ENCODE measurements at regions not wholly inside any gene's neighbourhood (a gene's known extent, or its start where the extent isn't known, plus 50 kb on each side); places are given as distances from the start of the nearest gene placed in this dataset.

DNA sequence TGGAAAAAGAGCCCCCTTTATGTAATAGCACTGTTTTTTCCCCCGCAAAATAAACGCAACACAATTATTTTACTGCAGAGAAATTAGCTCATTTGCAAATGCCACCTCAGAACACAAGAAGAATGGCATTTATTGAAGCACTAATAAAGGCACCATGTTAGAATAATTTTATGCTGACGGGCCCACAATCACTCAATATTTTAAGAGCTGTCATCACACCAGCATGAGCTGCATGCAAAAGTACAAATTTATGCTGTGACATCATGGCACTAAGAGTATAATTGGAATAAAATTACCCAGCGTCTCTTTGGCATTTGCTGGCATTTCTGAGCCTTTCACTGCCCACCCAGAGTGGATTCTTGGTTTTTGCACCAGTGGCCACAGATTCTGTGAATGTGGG lies 364.6 kb downstream of the TLE4 start:
- TF ChIP-seq, protein P1, sequence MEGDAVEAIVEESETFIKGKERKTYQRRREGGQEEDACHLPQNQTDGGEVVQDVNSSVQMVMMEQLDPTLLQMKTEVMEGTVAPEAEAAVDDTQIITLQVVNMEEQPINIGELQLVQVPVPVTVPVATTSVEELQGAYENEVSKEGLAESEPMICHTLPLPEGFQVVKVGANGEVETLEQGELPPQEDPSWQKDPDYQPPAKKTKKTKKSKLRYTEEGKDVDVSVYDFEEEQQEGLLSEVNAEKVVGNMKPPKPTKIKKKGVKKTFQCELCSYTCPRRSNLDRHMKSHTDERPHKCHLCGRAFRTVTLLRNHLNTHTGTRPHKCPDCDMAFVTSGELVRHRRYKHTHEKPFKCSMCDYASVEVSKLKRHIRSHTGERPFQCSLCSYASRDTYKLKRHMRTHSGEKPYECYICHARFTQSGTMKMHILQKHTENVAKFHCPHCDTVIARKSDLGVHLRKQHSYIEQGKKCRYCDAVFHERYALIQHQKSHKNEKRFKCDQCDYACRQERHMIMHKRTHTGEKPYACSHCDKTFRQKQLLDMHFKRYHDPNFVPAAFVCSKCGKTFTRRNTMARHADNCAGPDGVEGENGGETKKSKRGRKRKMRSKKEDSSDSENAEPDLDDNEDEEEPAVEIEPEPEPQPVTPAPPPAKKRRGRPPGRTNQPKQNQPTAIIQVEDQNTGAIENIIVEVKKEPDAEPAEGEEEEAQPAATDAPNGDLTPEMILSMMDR (optimal IDR thresholded peaks at IDR 0.05 in 1 of 3, IDR thresholded peaks at IDR 0.05 in 1 of 3, conservative IDR thresholded peaks at IDR 0.05 in 1 of 3; ENCODE audit: extremely low read depth in 1 of 3, insufficient read depth in 2 of 3, low read length in 3 of 3), result no peak
- no peak for TF ChIP-seq EZH2 (IDR thresholded peaks at IDR 0.05; ENCODE audit: low read length)
- Histone ChIP-seq H3K27ac (ENCODE audit: control insufficient read depth, insufficient read depth, low read length) (no peak overlapping the region), H3K36me3 (ENCODE audit: control insufficient read depth in 2 of 2, extremely low read depth in 1 of 2, insufficient read depth in 2 of 2, low read length in 2 of 2) (no peaks in the 10 kb centered on the region), H2AFZ (ENCODE audit: control insufficient read depth, low read length) (no peak overlapping the region), H3K9me1 (ENCODE audit: control insufficient read depth, extremely low read depth, insufficient read depth, low read length) (no peaks in the 10 kb centered on the region), H3K79me2 (ENCODE audit: control insufficient read depth, insufficient read depth, low read length) (no peaks in the 10 kb centered on the region), H3K9me3 (ENCODE audit: control insufficient read depth, low read depth, low read length) (no peaks in the 10 kb centered on the region), H4K20me1 (ENCODE audit: control insufficient read depth, extremely low read depth, insufficient read depth, low read length) (no peaks in the 10 kb centered on the region), H3K9ac (ENCODE audit: control insufficient read depth, extremely low read depth, insufficient read depth, low read length) (no peak overlapping the region), H3K4me2 (ENCODE audit: control insufficient read depth, extremely low read depth, insufficient read depth, low read depth, low read length) (no peak overlapping the region), H3K4me1 (ENCODE audit: control insufficient read depth, extremely low read depth, insufficient read depth, low read length) (no peaks in the 10 kb centered on the region), H3K4me3 (ENCODE audit: control insufficient read depth in 2 of 3, extremely low read depth in 1 of 3, insufficient read depth in 2 of 3, low read depth in 1 of 3, low read length in 3 of 3) (no peak overlapping the region), H3K27me3 (ENCODE audit: control insufficient read depth, extremely low read depth, insufficient read depth, low read length) (no peaks in the 10 kb centered on the region)
- FAIRE-seq, result no peak
- dilution Hi-C loops (cut with MboI; ENCODE audit: extremely low pct_ligation_motif_present, low sequenced_read_pairs), result no loop called here
- DNase-seq (ENCODE audit: low read depth, low spot score), result no peak

DNA sequence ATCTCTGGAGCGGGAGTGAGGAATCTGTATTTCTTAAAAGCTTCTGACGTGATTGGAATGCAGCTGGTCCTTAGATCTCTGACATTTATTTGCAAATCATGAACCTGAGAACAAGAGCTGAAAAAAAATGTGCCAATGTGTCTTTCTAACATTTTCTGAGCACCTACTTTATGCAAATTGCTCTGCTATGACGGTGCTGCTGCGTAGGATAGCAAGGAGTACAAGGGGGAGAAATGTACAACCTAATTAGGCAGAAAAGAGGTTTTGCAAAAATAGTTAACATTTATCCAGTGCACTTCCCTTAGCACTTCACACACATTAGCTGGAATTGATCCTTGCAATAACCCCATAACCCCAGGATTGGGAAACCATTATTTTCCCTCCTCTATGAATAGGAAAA lies 357.5 kb downstream of the TLE4 start:
- Histone ChIP-seq H3K36me3 (ENCODE audit: control insufficient read depth in 2 of 2, extremely low read depth in 1 of 2, insufficient read depth in 2 of 2, low read length in 2 of 2) (no peaks in the 10 kb centered on the region), H3K79me2 (ENCODE audit: control insufficient read depth, insufficient read depth, low read length) (no peaks in the 10 kb centered on the region), H3K4me1 (ENCODE audit: control insufficient read depth, extremely low read depth, insufficient read depth, low read length) (no peaks in the 10 kb centered on the region), H3K4me3 (ENCODE audit: control insufficient read depth in 2 of 3, extremely low read depth in 1 of 3, insufficient read depth in 2 of 3, low read depth in 1 of 3, low read length in 3 of 3) (no peak overlapping the region), H3K4me2 (ENCODE audit: control insufficient read depth, extremely low read depth, insufficient read depth, low read depth, low read length) (no peak overlapping the region), H3K9ac (ENCODE audit: control insufficient read depth, extremely low read depth, insufficient read depth, low read length) (no peak overlapping the region), H2AFZ (ENCODE audit: control insufficient read depth, low read length) (no peak overlapping the region), H3K9me1 (ENCODE audit: control insufficient read depth, extremely low read depth, insufficient read depth, low read length) (no peaks in the 10 kb centered on the region), H3K9me3 (ENCODE audit: control insufficient read depth, low read depth, low read length) (no peaks in the 10 kb centered on the region), H3K27ac (ENCODE audit: control insufficient read depth, insufficient read depth, low read length) (no peak overlapping the region), H4K20me1 (ENCODE audit: control insufficient read depth, extremely low read depth, insufficient read depth, low read length) (no peaks in the 10 kb centered on the region), H3K27me3 (ENCODE audit: control insufficient read depth, extremely low read depth, insufficient read depth, low read length) (no peaks in the 10 kb centered on the region)
- TF ChIP-seq, protein P1 (optimal IDR thresholded peaks at IDR 0.05 in 1 of 3, IDR thresholded peaks at IDR 0.05 in 1 of 3, conservative IDR thresholded peaks at IDR 0.05 in 1 of 3; ENCODE audit: extremely low read depth in 1 of 3, insufficient read depth in 2 of 3, low read length in 3 of 3), result no peak
- TF ChIP-seq EZH2 (IDR thresholded peaks at IDR 0.05; ENCODE audit: low read length), result no peak
- no peak for FAIRE-seq
- dilution Hi-C loops (cut with MboI; ENCODE audit: extremely low pct_ligation_motif_present, low sequenced_read_pairs), result no loop called here
- DNase-seq (ENCODE audit: low read depth, low spot score), result no peak
